Gastroesophageal sphincter (tissue), 3 donors: ENCODE measurements at regions not wholly inside any gene's neighbourhood (a gene's known extent, or its start where the extent isn't known, plus 50 kb on each side); places are given as distances from the start of the nearest gene placed in this dataset.

Experiments used
- CTCF ChIP-seq, 4 experiments: fragments of 200-600 bp in 2 of 4; fragments of 450-650 bp in 2 of 4; sonication (generic) in 1 of 4; IDR thresholded peaks; one replicate each; pipeline ENCODE4 v1.5.1; 2017 to 2019; ENCODE audit warnings: antibody characterized with exemption in 4 of 4, mild to moderate bottlenecking in 2 of 4, moderate library complexity in 2 of 4
- EP300 ChIP-seq: sonication (generic); formaldehyde crosslinking; IDR thresholded peaks from one replicate; pipeline ENCODE4 v1.6.1; 2017; ENCODE audit warnings: antibody characterized with exemption, mild to moderate bottlenecking
- POLR2A ChIP-seq, 2 donors: fragments of 450-650 bp; IDR thresholded peaks; one replicate each; pipeline ENCODE4 v1.6.1; 2017; ENCODE audit warnings: antibody characterized with exemption in 2 of 2, mild to moderate bottlenecking in 2 of 2, moderate library complexity in 1 of 2

GRCh38 chr2:363824-364470 lies 76.1 kb upstream of the ALKAL2 start:
- TF ChIP-seq CTCF (IDR thresholded peaks at IDR 0.05) (no peak), POLR2A (IDR thresholded peaks at IDR 0.05) (no peak), EP300 (no peak)
